Astrocyte (in vitro differentiated cells and primary cell): ENCODE measurements at regions not wholly inside any gene's neighbourhood (a gene's known extent, or its start where the extent isn't known, plus 50 kb on each side); places are given as distances from the start of the nearest gene placed in this dataset.

Experiments used
- CTCF ChIP-seq: IDR thresholded peaks from 2 replicates; pipeline ENCODE4 v1.5.1; 2011; ENCODE audit warnings: low read depth, mild to moderate bottlenecking, inconsistent platforms, low read length, moderate library complexity; ENCODE audit not compliant: insufficient read depth
- EZH2 ChIP-seq: IDR thresholded peaks from 2 replicates; pipeline ENCODE4 v1.6.1; 2012; ENCODE audit warnings: mild to moderate bottlenecking, low read length, inconsistent platforms; ENCODE audit not compliant: insufficient read depth

DNA sequence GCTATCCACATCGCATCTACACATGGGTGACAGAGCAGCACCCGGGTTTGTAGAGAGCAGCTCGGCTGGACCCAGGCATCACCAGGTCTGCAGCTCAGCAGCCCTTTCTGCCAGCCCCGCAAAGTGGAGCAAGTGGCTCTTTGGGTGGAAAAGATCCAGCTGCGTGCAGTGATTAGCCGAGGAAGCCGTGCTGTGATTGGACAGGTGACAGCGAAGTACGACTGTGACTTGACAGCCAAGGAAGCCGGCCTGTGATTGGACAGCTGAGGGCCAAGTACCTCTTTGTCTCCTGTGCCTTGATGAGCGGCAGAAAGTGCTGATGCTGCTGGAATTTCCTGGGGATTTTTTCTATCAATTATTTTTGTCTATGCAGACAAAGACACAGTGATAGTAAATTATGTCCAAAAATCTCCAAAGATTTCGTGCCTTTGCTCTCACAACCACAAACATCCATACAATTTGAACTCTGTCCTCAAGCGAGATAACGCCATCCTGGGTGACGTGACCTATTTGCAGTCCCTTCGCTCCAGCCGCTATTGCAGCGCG lies 62.3 kb upstream of the GPR31 start:
- TF ChIP-seq CTCF = no peak
- TF ChIP-seq EZH2 = no peak
